IMR-90 (cell line): ENCODE measurements at regions not wholly inside any gene's neighbourhood (a gene's known extent, or its start where the extent isn't known, plus 50 kb on each side); places are given as distances from the start of the nearest gene placed in this dataset.

Experiments used
- ATAC-seq: fragments of 200-7000 bp; cut with Tn5 transposase; 2 replicates; pipeline ENCODE4 v1.9.1; 2020; ENCODE audit warnings: low read depth, mild to moderate bottlenecking, moderate library complexity
- BruUV-seq: library from RNA; stranded (reverse); fragments of 400-500 nt; replicated peaks from 2 replicates; lab custom pipeline; 2021; lab: Mats Ljungman, UMichigan
- CTCF ChIA-PET: fragments of 300-600 bp; formaldehyde crosslinking; extraction: SDS; loops from one replicate; lab custom pipeline; 2021; ENCODE audit warnings: antibody characterized with exemption; lab: Yijun Ruan, JAX
- POLR2A ChIA-PET: fragments of 300-600 bp; sonication (Branson Sonifier 250); formaldehyde crosslinking; loops from one replicate; lab custom pipeline; 2022; ENCODE audit warnings: antibody characterized with exemption; ENCODE audit not compliant: unreplicated experiment; lab: Charles Lee
- DNase-seq: peaks from one replicate; pipeline ENCODE4 v3.0.0; 2013
- H2AFZ ChIP-seq: replicated peaks from 2 replicates; pipeline ENCODE3; 2013; ENCODE audit warnings: low read length, mild to moderate bottlenecking; ENCODE audit not compliant: poor library complexity
- H2AK5ac ChIP-seq: 2 replicates; pipeline ENCODE4 v1.6.1; 2013; ENCODE audit warnings: low read depth, low read length, inconsistent platforms
- H2AK9ac ChIP-seq: replicated peaks from 2 replicates; pipeline ENCODE3; 2013; ENCODE audit warnings: mild to moderate bottlenecking, low read depth, low read length, moderate library complexity; ENCODE audit not compliant: poor library complexity
- H2BK120ac ChIP-seq: 2 replicates; pipeline ENCODE4 v1.6.1; 2013; ENCODE audit warnings: low read depth, low read length, inconsistent platforms
- H2BK15ac ChIP-seq: 3 replicates; pipeline ENCODE4 v1.6.1; 2013; ENCODE audit warnings: low read depth, low read length, inconsistent platforms
- H2BK20ac ChIP-seq: 2 replicates; pipeline ENCODE4 v1.6.1; 2013; ENCODE audit warnings: low read depth, mild to moderate bottlenecking, inconsistent platforms, low read length, moderate library complexity
- H2BK5ac ChIP-seq: 2 replicates; pipeline ENCODE4 v1.6.1; 2013; ENCODE audit warnings: mild to moderate bottlenecking, low read depth, low read length, inconsistent platforms; ENCODE audit not compliant: poor library complexity, severe bottlenecking
- H3K14ac ChIP-seq: replicated peaks from 2 replicates; pipeline ENCODE4 v1.6.1; 2013; ENCODE audit warnings: low read depth, low read length, inconsistent platforms
- H3K18ac ChIP-seq: 2 replicates; pipeline ENCODE4 v1.6.1; 2013; ENCODE audit warnings: low read depth, low read length, control low read depth
- H3K23ac ChIP-seq: 2 replicates; pipeline ENCODE4 v1.6.1; 2013; ENCODE audit warnings: low read depth, low read length, inconsistent platforms
- H3K27ac ChIP-seq: 2 replicates; pipeline ENCODE4 v1.5.1; 2013; ENCODE audit warnings: mild to moderate bottlenecking, control low read depth, low read length; ENCODE audit not compliant: insufficient read depth
- H3K27me3 ChIP-seq: 2 replicates; pipeline ENCODE4 v1.6.1; 2013; ENCODE audit warnings: low read length; ENCODE audit not compliant: control insufficient read depth, insufficient read depth
- H3K36me3 ChIP-seq: 2 replicates; pipeline ENCODE4 v1.6.1; 2013; ENCODE audit warnings: low read length, mixed read lengths; ENCODE audit not compliant: control insufficient read depth, insufficient read depth
- H3K4ac ChIP-seq: 2 replicates; pipeline ENCODE4 v1.6.1; 2013; ENCODE audit warnings: low read depth, low read length, inconsistent platforms
- H3K4me1 ChIP-seq: 2 replicates; pipeline ENCODE4 v1.6.1; 2013; ENCODE audit warnings: low read length, mixed read lengths; ENCODE audit not compliant: control insufficient read depth, insufficient read depth
- H3K4me2 ChIP-seq: 2 replicates; pipeline ENCODE4 v1.6.1; 2013; ENCODE audit warnings: low read depth, mild to moderate bottlenecking, control low read depth, low read length, moderate library complexity
- H3K4me3 ChIP-seq: 2 replicates; pipeline ENCODE4 v1.5.1; 2013; ENCODE audit warnings: low read depth, mild to moderate bottlenecking, control low read depth, low read length, moderate library complexity; ENCODE audit not compliant: insufficient read depth
- H3K56ac ChIP-seq: 2 replicates; pipeline ENCODE4 v1.6.1; 2013; ENCODE audit warnings: low read length, inconsistent platforms; ENCODE audit not compliant: insufficient read depth; ENCODE audit errors: extremely low read depth
- H3K79me1 ChIP-seq, 2 experiments: 2 replicates each; pipeline ENCODE4 v1.6.1; 2013; ENCODE audit warnings: low read length in 2 of 2, inconsistent platforms in 1 of 2, low read depth in 1 of 2
- H3K9ac ChIP-seq: 2 replicates; pipeline ENCODE4 v1.6.1; 2013; ENCODE audit warnings: low read depth, low read length, control low read depth
- H3K9me1 ChIP-seq: 2 replicates; pipeline ENCODE4 v1.6.1; 2013; ENCODE audit warnings: low read length, inconsistent platforms; ENCODE audit not compliant: insufficient read depth
- H3K9me3 ChIP-seq: 2 replicates; pipeline ENCODE4 v1.6.1; 2013; ENCODE audit warnings: low read length; ENCODE audit not compliant: control insufficient read depth, insufficient read depth
- H4K20me1 ChIP-seq: 2 replicates; pipeline ENCODE4 v1.6.1; 2013; ENCODE audit warnings: low read length, inconsistent platforms; ENCODE audit not compliant: insufficient read depth
- H4K5ac ChIP-seq: 2 replicates; pipeline ENCODE4 v1.6.1; 2013; ENCODE audit warnings: mild to moderate bottlenecking, low read depth, low read length, control low read depth
- H4K8ac ChIP-seq, 2 experiments: 2 replicates each; pipeline ENCODE4 v1.6.1; 2013; ENCODE audit warnings: low read depth in 2 of 2, low read length in 2 of 2, control low read depth in 1 of 2, inconsistent platforms in 1 of 2
- H4K91ac ChIP-seq: 2 replicates; pipeline ENCODE4 v1.6.1; 2013; ENCODE audit warnings: low read depth, low read length, inconsistent platforms; ENCODE audit not compliant: insufficient read depth
- BHLHE40 ChIP-seq: fragments of 150-350 bp; IDR thresholded peaks from 2 replicates; pipeline ENCODE4 v1.6.1; 2016; ENCODE audit warnings: mild to moderate bottlenecking, low read depth, low read length
- CEBPB ChIP-seq: IDR thresholded peaks from 2 replicates; pipeline ENCODE4 v1.6.1; 2012; ENCODE audit warnings: low read depth, low read length, improper control_type of control experiment
- FOS ChIP-seq: fragments of 150-350 bp; IDR thresholded peaks from 2 replicates; pipeline ENCODE4 v1.6.1; 2016; ENCODE audit warnings: low read depth, low read length
- MAZ ChIP-seq: IDR thresholded peaks from 2 replicates; pipeline ENCODE4 v1.6.1; 2012; ENCODE audit warnings: low read depth, mild to moderate bottlenecking, low read length, improper control_type of control experiment, moderate library complexity, borderline replicate concordance
- MXI1 ChIP-seq: IDR thresholded peaks from 2 replicates; pipeline ENCODE4 v1.6.1; 2012; ENCODE audit warnings: low read depth, mild to moderate bottlenecking, low read length, moderate library complexity, borderline replicate concordance
- NFE2L2 ChIP-seq: fragments of 150-350 bp; IDR thresholded peaks from 2 replicates; pipeline ENCODE4 v1.6.1; 2016; ENCODE audit warnings: low read depth, mild to moderate bottlenecking, low read length
- POLR2A ChIP-seq: IDR thresholded peaks from 2 replicates; pipeline ENCODE4 v1.6.1; 2012; ENCODE audit warnings: mild to moderate bottlenecking, low read depth, low read length
- RCOR1 ChIP-seq: IDR thresholded peaks from 2 replicates; pipeline ENCODE4 v1.6.1; 2012; ENCODE audit warnings: mild to moderate bottlenecking, low read length, improper control_type of control experiment; ENCODE audit not compliant: insufficient replicate concordance
- RFX5 ChIP-seq: IDR thresholded peaks from 2 replicates; pipeline ENCODE4 v1.8.0; 2012; ENCODE audit warnings: low read depth, mild to moderate bottlenecking, low read length, moderate library complexity
- SMC3 ChIP-seq: fragments of 150-350 bp; IDR thresholded peaks from 2 replicates; pipeline ENCODE4 v1.6.1; 2016; ENCODE audit warnings: low read depth, mild to moderate bottlenecking, antibody characterized with exemption, low read length, moderate library complexity
- WGBS, 2 experiments: methylation state at CpG; one replicate each; pipeline versions ENCODE4 v1.1.5 to v1.1.7; 2013; ENCODE audit warnings: missing lambda C conversion rate in 2 of 2; ENCODE audit not compliant: insufficient read length in 1 of 2; ENCODE audit errors: extremely low coverage in 2 of 2; 5-methylcytosine and 5-hydroxymethylcytosine counted together
- dilution Hi-C: fragments of 300-500 bp; cut with HindIII; formaldehyde crosslinking; loops from one replicate; pipeline ENCODE4 v1.14.3; 2018; ENCODE audit warnings: low sequenced_read_pairs; ENCODE audit not compliant: unreplicated experiment
- in situ Hi-C: fragments of 300-500 bp; cut with MboI; formaldehyde crosslinking; loops from 3 replicates; pipeline ENCODE4 v1.14.3; 2019; ENCODE audit warnings: low sequenced_read_pairs, inconsistent platforms, mixed read lengths
- intact Hi-C: fragments of 100-400 bp; cut with micrococcal nuclease; formaldehyde crosslinking; loops from 2 replicates; pipeline ENCODE4 v1.10.0; 2022
- TF ChIP-seq, protein P1 (sequence below): conservative IDR thresholded peaks from 2 replicates; pipeline ENCODE4 v1.5.1; 2012; ENCODE audit warnings: mild to moderate bottlenecking, low read depth, low read length, improper control_type of control experiment
- TF ChIP-seq, protein P2 (sequence below): fragments of 150-350 bp; IDR thresholded peaks from 2 replicates; pipeline ENCODE4 v1.6.1; 2016; ENCODE audit warnings: low read depth, mild to moderate bottlenecking, low read length, moderate library complexity, borderline replicate concordance

GRCh38 chr13:40261947-40262346, 404.5 kb downstream of the FOXO1 start:
- Histone ChIP-seq H3K27ac (no peak overlapping the region), H4K5ac (no peak overlapping the region), H2BK120ac (no peak overlapping the region), H2AFZ (no peak overlapping the region), H3K79me1 (no peaks in the 10 kb centered on the region), H3K4me2 (no peak overlapping the region), H3K36me3 (no peaks in the 10 kb centered on the region), H2BK15ac (no peak overlapping the region), H3K4ac (no peak overlapping the region), H4K91ac (no peak overlapping the region), H2BK20ac (no peak overlapping the region), H3K27me3 (no peaks in the 10 kb centered on the region), H3K9ac (no peak overlapping the region), H3K14ac (no peak overlapping the region), H3K9me3 (no peaks in the 10 kb centered on the region), H3K4me1 (no peaks in the 10 kb centered on the region), H4K20me1 (no peaks in the 10 kb centered on the region), H2AK5ac (no peak overlapping the region), H3K56ac (no peak overlapping the region), H2BK5ac (no peak overlapping the region), H4K8ac (no peak overlapping the region), H3K9me1 (no peaks in the 10 kb centered on the region), H2AK9ac (no peak overlapping the region), H3K18ac (no peak overlapping the region), H3K4me3 (no peak overlapping the region), H3K23ac (no peak overlapping the region)
- dilution Hi-C loops (no loop called here), intact Hi-C loops (no loop called here), in situ Hi-C loops (no loop called here)
- ATAC-seq (no peak), DNase-seq (no peak)
- ChIA-PET CTCF (no interaction called here), POLR2A (no interaction called here)
- TF ChIP-seq FOS = no peak
- no peak for TF ChIP-seq RFX5
- no peak for TF ChIP-seq NFE2L2
- TF ChIP-seq BHLHE40 = no peak
- TF ChIP-seq, protein P1, sequence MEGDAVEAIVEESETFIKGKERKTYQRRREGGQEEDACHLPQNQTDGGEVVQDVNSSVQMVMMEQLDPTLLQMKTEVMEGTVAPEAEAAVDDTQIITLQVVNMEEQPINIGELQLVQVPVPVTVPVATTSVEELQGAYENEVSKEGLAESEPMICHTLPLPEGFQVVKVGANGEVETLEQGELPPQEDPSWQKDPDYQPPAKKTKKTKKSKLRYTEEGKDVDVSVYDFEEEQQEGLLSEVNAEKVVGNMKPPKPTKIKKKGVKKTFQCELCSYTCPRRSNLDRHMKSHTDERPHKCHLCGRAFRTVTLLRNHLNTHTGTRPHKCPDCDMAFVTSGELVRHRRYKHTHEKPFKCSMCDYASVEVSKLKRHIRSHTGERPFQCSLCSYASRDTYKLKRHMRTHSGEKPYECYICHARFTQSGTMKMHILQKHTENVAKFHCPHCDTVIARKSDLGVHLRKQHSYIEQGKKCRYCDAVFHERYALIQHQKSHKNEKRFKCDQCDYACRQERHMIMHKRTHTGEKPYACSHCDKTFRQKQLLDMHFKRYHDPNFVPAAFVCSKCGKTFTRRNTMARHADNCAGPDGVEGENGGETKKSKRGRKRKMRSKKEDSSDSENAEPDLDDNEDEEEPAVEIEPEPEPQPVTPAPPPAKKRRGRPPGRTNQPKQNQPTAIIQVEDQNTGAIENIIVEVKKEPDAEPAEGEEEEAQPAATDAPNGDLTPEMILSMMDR = no peak
- no peak for TF ChIP-seq CEBPB
- TF ChIP-seq, protein P2, sequence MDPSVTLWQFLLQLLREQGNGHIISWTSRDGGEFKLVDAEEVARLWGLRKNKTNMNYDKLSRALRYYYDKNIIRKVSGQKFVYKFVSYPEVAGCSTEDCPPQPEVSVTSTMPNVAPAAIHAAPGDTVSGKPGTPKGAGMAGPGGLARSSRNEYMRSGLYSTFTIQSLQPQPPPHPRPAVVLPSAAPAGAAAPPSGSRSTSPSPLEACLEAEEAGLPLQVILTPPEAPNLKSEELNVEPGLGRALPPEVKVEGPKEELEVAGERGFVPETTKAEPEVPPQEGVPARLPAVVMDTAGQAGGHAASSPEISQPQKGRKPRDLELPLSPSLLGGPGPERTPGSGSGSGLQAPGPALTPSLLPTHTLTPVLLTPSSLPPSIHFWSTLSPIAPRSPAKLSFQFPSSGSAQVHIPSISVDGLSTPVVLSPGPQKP = no peak
- TF ChIP-seq SMC3 = no peak
- TF ChIP-seq POLR2A = no peak
- TF ChIP-seq RCOR1 = no peak
- TF ChIP-seq MAZ = no peak
- TF ChIP-seq MXI1 = no peak
- BruUV-seq = no TSS peak
- 80% methylated on average over 2 of the region's 2 CpGs; no CpG with 5 or more reads in 1 of the 2 experiments for WGBS, 2 experiments
